ENCODE measurements at regions not wholly inside any gene's neighbourhood (a gene's known extent, or its start where the extent isn't known, plus 50 kb on each side); places are given as distances from the start of the nearest gene placed in this dataset.

GRCh38 chr11:95353706-95354105 lies 122.7 kb upstream of the SESN3 start:
- H3K36me3 ChIP-seq (ENCODE audit: control insufficient read depth, insufficient read depth, low read length), result no peaks in the 10 kb centered on the region
- H3K4me3 ChIP-seq (ENCODE audit: insufficient read depth, low read depth, low read length), result no peak overlapping the region
- H3K27me3 ChIP-seq (ENCODE audit: control insufficient read depth, insufficient read depth, low read length, poor library complexity, severe bottlenecking), result no peaks in the 10 kb centered on the region
- no peaks in the 10 kb centered on the region for H3K4me1 ChIP-seq (ENCODE audit: control insufficient read depth, insufficient read depth, low read length)
- no peak overlapping the region for H3K27ac ChIP-seq (ENCODE audit: insufficient read depth, low read depth, low read length, poor library complexity, severe bottlenecking)
- no peaks in the 10 kb centered on the region for H3K9me3 ChIP-seq (ENCODE audit: control insufficient read depth, low read length)

GRCh38 chr11:95352733-95353346 lies 121.8 kb upstream of the SESN3 start:
- WGBS, 2 experiments, result 87 to 93% methylated on average over 2 of the region's 2 CpGs
- H3K4me3 ChIP-seq (ENCODE audit: insufficient read depth, low read depth, low read length), result no peak overlapping the region
- H3K36me3 ChIP-seq (ENCODE audit: control insufficient read depth, insufficient read depth, low read length), result no peaks in the 10 kb centered on the region
- H3K9me3 ChIP-seq (ENCODE audit: control insufficient read depth, low read length), result no peaks in the 10 kb centered on the region
- no peaks in the 10 kb centered on the region for H3K27me3 ChIP-seq (ENCODE audit: control insufficient read depth, insufficient read depth, low read length, poor library complexity, severe bottlenecking)
- no peak overlapping the region for H3K27ac ChIP-seq (ENCODE audit: insufficient read depth, low read depth, low read length, poor library complexity, severe bottlenecking)
- H3K4me1 ChIP-seq (ENCODE audit: control insufficient read depth, insufficient read depth, low read length), result no peaks in the 10 kb centered on the region

- no peaks in the 10 kb centered on the region for H3K4me1 ChIP-seq (ENCODE audit: control insufficient read depth, insufficient read depth, low read length)
- H3K4me3 ChIP-seq (ENCODE audit: insufficient read depth, low read depth, low read length), result no peak overlapping the region
- H3K27ac ChIP-seq (ENCODE audit: insufficient read depth, low read depth, low read length, poor library complexity, severe bottlenecking), result no peak overlapping the region
- H3K27me3 ChIP-seq (ENCODE audit: control insufficient read depth, insufficient read depth, low read length, poor library complexity, severe bottlenecking), result no peaks in the 10 kb centered on the region
- H3K36me3 ChIP-seq (ENCODE audit: control insufficient read depth, insufficient read depth, low read length), result no peaks in the 10 kb centered on the region
- H3K9me3 ChIP-seq (ENCODE audit: control insufficient read depth, low read length), result no peaks in the 10 kb centered on the region
Observed at GRCh38 chr11:95349345-95349942, 118.4 kb upstream of the SESN3 start.

DNA sequence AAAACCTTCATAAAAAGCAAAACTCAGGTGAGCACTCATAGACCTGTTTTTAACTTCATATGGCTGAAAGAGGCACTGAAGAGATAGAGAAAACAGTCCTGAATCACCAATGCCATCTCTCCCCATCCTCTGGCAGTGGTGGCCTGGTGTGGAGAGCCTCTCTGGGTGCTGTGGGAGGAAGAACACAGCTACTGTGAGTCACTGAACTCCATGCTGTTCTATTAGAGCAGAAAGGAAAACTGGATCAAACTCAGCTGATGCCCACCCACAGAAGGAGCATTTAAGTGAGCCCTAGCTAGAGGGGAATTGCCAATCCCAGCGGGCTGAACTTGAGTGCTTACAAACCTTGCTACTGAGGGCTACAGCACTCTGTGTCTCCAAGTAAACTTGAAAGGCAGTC lies 115.3 kb upstream of the SESN3 start:
- no peak overlapping the region for H3K27ac ChIP-seq (ENCODE audit: insufficient read depth, low read depth, low read length, poor library complexity, severe bottlenecking)
- peaks cover 5% of the 10 kb centered on the region for H3K4me1 ChIP-seq (ENCODE audit: control insufficient read depth, insufficient read depth, low read length)
- no peak overlapping the region for H3K4me3 ChIP-seq (ENCODE audit: insufficient read depth, low read depth, low read length)
- 96 to 98% methylated on average over 1 of the region's 1 CpG for WGBS, 2 experiments
- H3K9me3 ChIP-seq (ENCODE audit: control insufficient read depth, low read length), result no peaks in the 10 kb centered on the region
- no peaks in the 10 kb centered on the region for H3K27me3 ChIP-seq (ENCODE audit: control insufficient read depth, insufficient read depth, low read length, poor library complexity, severe bottlenecking)
- H3K36me3 ChIP-seq (ENCODE audit: control insufficient read depth, insufficient read depth, low read length), result no peaks in the 10 kb centered on the region

- Histone ChIP-seq H3K27me3 (ENCODE audit: control insufficient read depth, insufficient read depth, low read length, poor library complexity, severe bottlenecking) (no peaks in the 10 kb centered on the region), H3K36me3 (ENCODE audit: control insufficient read depth, insufficient read depth, low read length) (no peaks in the 10 kb centered on the region), H3K4me1 (ENCODE audit: control insufficient read depth, insufficient read depth, low read length) (peaks cover 11% of the 10 kb centered on the region), H3K27ac (ENCODE audit: insufficient read depth, low read depth, low read length, poor library complexity, severe bottlenecking) (no peak overlapping the region), H3K9me3 (ENCODE audit: control insufficient read depth, low read length) (no peaks in the 10 kb centered on the region), H3K4me3 (ENCODE audit: insufficient read depth, low read depth, low read length) (no peak overlapping the region)
Observed at GRCh38 chr11:95345651-95346050, 114.6 kb upstream of the SESN3 start.

DNA sequence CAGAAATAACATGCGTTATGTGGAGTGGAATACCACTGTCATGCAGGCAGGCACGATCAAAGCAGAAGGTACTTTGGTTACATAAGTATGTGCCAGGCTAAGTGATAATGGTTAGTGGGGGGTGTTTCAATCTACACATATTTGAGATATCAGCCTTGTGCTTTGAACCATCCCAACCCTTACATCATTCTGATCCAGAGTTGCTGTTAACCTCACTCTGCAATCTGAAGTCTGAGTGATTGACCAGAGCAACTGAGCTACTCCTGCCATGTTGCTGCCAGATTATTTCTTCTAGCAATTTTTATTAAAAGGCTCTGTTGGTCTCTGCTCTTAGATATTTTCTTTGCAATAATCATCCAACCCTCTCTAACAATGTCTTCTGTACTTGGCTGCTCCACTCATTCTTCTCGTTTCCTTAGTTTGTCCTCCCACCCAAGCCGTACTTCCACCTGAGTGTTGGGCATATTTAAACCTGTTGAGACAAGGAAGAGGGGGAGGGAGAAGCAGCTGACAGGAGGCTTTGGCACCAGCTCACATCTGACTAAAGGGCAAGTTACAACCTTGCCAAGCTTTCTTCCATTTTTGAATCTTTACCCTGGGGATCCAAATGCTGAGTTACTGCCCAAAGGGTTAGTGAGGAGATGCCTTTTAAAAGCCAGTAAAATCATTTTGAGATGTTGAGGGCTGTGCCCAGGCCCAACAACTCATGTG lies 114.1 kb upstream of the SESN3 start:
- Histone ChIP-seq H3K9me3 (ENCODE audit: control insufficient read depth, low read length) (no peaks in the 10 kb centered on the region), H3K27ac (ENCODE audit: insufficient read depth, low read depth, low read length, poor library complexity, severe bottlenecking) (no peak overlapping the region), H3K27me3 (ENCODE audit: control insufficient read depth, insufficient read depth, low read length, poor library complexity, severe bottlenecking) (no peaks in the 10 kb centered on the region), H3K36me3 (ENCODE audit: control insufficient read depth, insufficient read depth, low read length) (no peaks in the 10 kb centered on the region), H3K4me3 (ENCODE audit: insufficient read depth, low read depth, low read length) (no peak overlapping the region), H3K4me1 (ENCODE audit: control insufficient read depth, insufficient read depth, low read length) (peaks cover 12% of the 10 kb centered on the region)
- whole genome bisulfite sequencing, 2 experiments, result 95 to 99% methylated on average over 3 to 4 of the region's 4 CpGs

- 76 to 82% methylated on average over 10 of the region's 10 CpGs for WGBS, 2 experiments
- Histone ChIP-seq H3K4me3 (ENCODE audit: insufficient read depth, low read depth, low read length) (no peak overlapping the region), H3K4me1 (ENCODE audit: control insufficient read depth, insufficient read depth, low read length) (peaks cover 43% of the 10 kb centered on the region), H3K36me3 (ENCODE audit: control insufficient read depth, insufficient read depth, low read length) (no peaks in the 10 kb centered on the region), H3K9me3 (ENCODE audit: control insufficient read depth, low read length) (no peaks in the 10 kb centered on the region), H3K27ac (ENCODE audit: insufficient read depth, low read depth, low read length, poor library complexity, severe bottlenecking) (no peak overlapping the region), H3K27me3 (ENCODE audit: control insufficient read depth, insufficient read depth, low read length, poor library complexity, severe bottlenecking) (no peaks in the 10 kb centered on the region)
Observed at GRCh38 chr11:95341221-95341620, 110.2 kb upstream of the SESN3 start.

DNA sequence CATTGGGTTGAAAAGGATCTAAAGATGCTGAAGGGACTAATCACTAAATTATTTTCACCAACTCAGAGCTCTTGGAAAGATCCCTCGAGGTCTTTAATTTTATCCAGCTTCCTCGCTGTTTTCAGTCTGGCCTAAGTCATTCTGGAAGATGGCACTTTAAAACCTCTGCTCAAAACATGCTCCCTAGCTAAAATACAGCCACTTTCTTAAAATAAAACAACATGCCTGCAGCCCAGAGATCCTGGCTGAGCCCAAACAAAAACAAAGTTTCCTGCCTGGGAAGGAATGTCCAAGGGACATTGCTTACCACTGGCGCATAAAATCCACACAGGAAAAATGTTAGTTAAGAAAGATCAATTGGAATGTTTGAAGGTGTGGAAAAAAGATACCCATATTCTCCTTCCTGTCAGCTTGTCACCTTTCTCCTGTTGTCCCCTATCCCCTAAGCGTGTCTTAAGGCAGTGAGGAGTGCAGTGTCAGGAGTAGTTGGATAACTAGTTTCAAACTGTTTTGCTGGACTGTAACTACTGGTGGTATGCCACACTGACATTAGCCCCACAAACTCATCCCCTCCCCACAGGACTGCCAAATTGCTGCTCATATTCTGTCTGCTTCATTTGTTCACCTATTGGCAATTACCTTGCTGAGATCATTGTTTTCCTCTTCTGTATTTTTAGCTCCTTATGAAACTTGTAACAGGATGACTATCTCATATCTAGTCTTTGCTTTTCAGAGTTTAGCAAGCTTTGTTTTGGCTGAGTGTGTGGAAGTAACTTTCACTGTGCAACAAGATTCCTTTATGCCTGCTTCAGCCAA lies 108.3 kb upstream of the SESN3 start:
- Histone ChIP-seq H3K4me1 (ENCODE audit: control insufficient read depth, insufficient read depth, low read length) (peaks cover 48% of the 10 kb centered on the region), H3K27me3 (ENCODE audit: control insufficient read depth, insufficient read depth, low read length, poor library complexity, severe bottlenecking) (no peaks in the 10 kb centered on the region), H3K4me3 (ENCODE audit: insufficient read depth, low read depth, low read length) (no peak overlapping the region), H3K27ac (ENCODE audit: insufficient read depth, low read depth, low read length, poor library complexity, severe bottlenecking) (peak overlapping the region; percentile 60), H3K36me3 (ENCODE audit: control insufficient read depth, insufficient read depth, low read length) (no peaks in the 10 kb centered on the region), H3K9me3 (ENCODE audit: control insufficient read depth, low read length) (no peaks in the 10 kb centered on the region)
- WGBS, 2 experiments, result 56 to 63% methylated on average over 3 to 4 of the region's 4 CpGs

- H3K27me3 ChIP-seq (ENCODE audit: control insufficient read depth, insufficient read depth, low read length, poor library complexity, severe bottlenecking), result no peaks in the 10 kb centered on the region
- no peaks in the 10 kb centered on the region for H3K36me3 ChIP-seq (ENCODE audit: control insufficient read depth, insufficient read depth, low read length)
- no peaks in the 10 kb centered on the region for H3K9me3 ChIP-seq (ENCODE audit: control insufficient read depth, low read length)
- H3K4me3 ChIP-seq (ENCODE audit: insufficient read depth, low read depth, low read length), result peak overlapping the region; percentile 10
- WGBS, 2 experiments, result 38 to 41% methylated on average over 4 of the region's 4 CpGs
- H3K4me1 ChIP-seq (ENCODE audit: control insufficient read depth, insufficient read depth, low read length), result peaks cover 48% of the 10 kb centered on the region
- H3K27ac ChIP-seq (ENCODE audit: insufficient read depth, low read depth, low read length, poor library complexity, severe bottlenecking), result peak overlapping the region; percentile 83
Observed at GRCh38 chr11:95338430-95338991, 107.5 kb upstream of the SESN3 start.

DNA sequence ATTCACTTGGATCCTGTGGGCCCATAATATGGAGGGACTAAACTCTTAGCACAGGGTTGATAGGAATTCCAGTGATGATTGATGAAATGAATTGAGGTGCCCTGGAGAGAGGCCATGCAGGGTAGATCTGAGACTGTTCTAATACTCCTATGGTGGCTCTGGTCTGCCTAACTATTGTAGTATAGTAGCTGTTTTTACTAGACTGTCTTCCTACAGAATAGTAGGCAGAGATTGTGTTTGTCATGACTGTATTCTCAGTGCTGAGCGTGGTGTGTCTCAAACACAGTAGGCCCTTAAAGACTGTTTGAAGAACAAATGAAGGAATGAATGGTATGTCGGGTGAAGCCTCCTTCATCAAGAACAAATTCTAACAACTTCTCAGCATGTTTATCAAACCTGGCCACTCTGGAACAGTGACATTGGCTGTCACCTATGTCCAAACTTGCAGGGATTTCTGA lies 107.0 kb upstream of the SESN3 start:
- no peaks in the 10 kb centered on the region for H3K9me3 ChIP-seq (ENCODE audit: control insufficient read depth, low read length)
- no peaks in the 10 kb centered on the region for H3K27me3 ChIP-seq (ENCODE audit: control insufficient read depth, insufficient read depth, low read length, poor library complexity, severe bottlenecking)
- H3K4me3 ChIP-seq (ENCODE audit: insufficient read depth, low read depth, low read length), result no peak overlapping the region
- WGBS, 2 experiments, result 23 to 47% methylated on average over 2 of the region's 2 CpGs
- H3K27ac ChIP-seq (ENCODE audit: insufficient read depth, low read depth, low read length, poor library complexity, severe bottlenecking), result peak overlapping the region; percentile 83
- H3K4me1 ChIP-seq (ENCODE audit: control insufficient read depth, insufficient read depth, low read length), result peaks cover 48% of the 10 kb centered on the region
- no peaks in the 10 kb centered on the region for H3K36me3 ChIP-seq (ENCODE audit: control insufficient read depth, insufficient read depth, low read length)
